Tibial nerve (tissue), 4 donors: ENCODE measurements at regions not wholly inside any gene's neighbourhood (a gene's known extent, or its start where the extent isn't known, plus 50 kb on each side); places are given as distances from the start of the nearest gene placed in this dataset.

ENCODE experiments used
- DNase-seq, 2 donors: peaks; one replicate each; pipeline ENCODE4 v3.0.0-alpha.2; 2019; ENCODE audit warnings: low spot score in 2 of 2
- H3K27ac ChIP-seq, 4 donors: fragments of 200-600 bp; sonication (generic) in 3 of 4; one replicate each; pipeline ENCODE4 v1.5.1; 2017 to 2019; ENCODE audit warnings: mild to moderate bottlenecking in 1 of 4
- H3K27me3 ChIP-seq, 2 donors: fragments of 200-600 bp; sonication (generic) in 1 of 2; one replicate each; pipeline versions ENCODE4 v1.5.1 to v1.6.0; 2017 to 2019
- H3K36me3 ChIP-seq, 3 donors: fragments of 200-600 bp; sonication (generic); one replicate each; pipeline ENCODE4 v1.5.1; 2018 to 2019
- H3K4me1 ChIP-seq, 4 donors: fragments of 200-600 bp; sonication (generic) in 3 of 4; one replicate each; pipeline ENCODE4 v1.5.1; 2017 to 2019
- H3K4me3 ChIP-seq, 4 donors: fragments of 200-600 bp; sonication (generic) in 3 of 4; one replicate each; pipeline ENCODE4 v1.5.1; 2017 to 2019; ENCODE audit warnings: mild to moderate bottlenecking in 1 of 4, moderate library complexity in 1 of 4
- H3K9me3 ChIP-seq, 4 donors: fragments of 200-600 bp; sonication (generic) in 3 of 4; one replicate each; pipeline ENCODE4 v1.5.1; 2017 to 2019
- CTCF ChIP-seq, 5 experiments: fragments of 200-600 bp in 3 of 5; fragments of 450-650 bp in 2 of 5; sonication (generic) in 3 of 5; IDR thresholded peaks; one replicate each; pipeline ENCODE4 v1.5.1; 2016 to 2019; ENCODE audit warnings: antibody characterized with exemption in 5 of 5, mild to moderate bottlenecking in 3 of 5, moderate library complexity in 2 of 5
- EP300 ChIP-seq, 2 donors: sonication (generic); formaldehyde crosslinking; IDR thresholded peaks; one replicate each; pipeline ENCODE4 v1.6.1; 2017; ENCODE audit warnings: antibody characterized with exemption in 2 of 2, mild to moderate bottlenecking in 1 of 2
- POLR2A ChIP-seq, 2 donors: fragments of 450-650 bp; IDR thresholded peaks; one replicate each; pipeline ENCODE4 v1.6.1; 2017; ENCODE audit warnings: antibody characterized with exemption in 2 of 2, mild to moderate bottlenecking in 2 of 2, moderate library complexity in 2 of 2
- WGBS, 2 donors: methylation state at CpG; one replicate each; pipeline ENCODE4 v1.1.5; 2018; 5-methylcytosine and 5-hydroxymethylcytosine counted together

GRCh38 chr1:98210563-98210962 lies 289.7 kb upstream of the DPYD start:
- TF ChIP-seq POLR2A (IDR thresholded peaks at IDR 0.05) (no peak), EP300 (IDR thresholded peaks at IDR 0.05) (no peak), CTCF (IDR thresholded peaks at IDR 0.05) (no peak)
- Histone ChIP-seq H3K4me1 (no peaks in the 10 kb centered on the region), H3K36me3 (no peaks in the 10 kb centered on the region), H3K9me3 (no peaks in the 10 kb centered on the region), H3K27me3 (no peaks in the 10 kb centered on the region), H3K27ac (no peak overlapping the region), H3K4me3 (no peak overlapping the region)
- no peak for DNase-seq
- WGBS, 2 donors, result 91 to 96% methylated on average over 3 of the region's 3 CpGs

- no peak for TF ChIP-seq EP300 (IDR thresholded peaks at IDR 0.05)
- TF ChIP-seq POLR2A (IDR thresholded peaks at IDR 0.05), result no peak
- TF ChIP-seq CTCF (IDR thresholded peaks at IDR 0.05), result no peak
- H3K36me3 ChIP-seq, result no peaks in the 10 kb centered on the region
- no peaks in the 10 kb centered on the region for H3K27me3 ChIP-seq
- H3K27ac ChIP-seq, result no peak overlapping the region
- no peak overlapping the region for H3K4me3 ChIP-seq
- H3K9me3 ChIP-seq, result no peaks in the 10 kb centered on the region
- 49 to 51% methylated on average over 7 of the region's 7 CpGs for WGBS, 2 donors
- no peak for DNase-seq
- no peaks in the 10 kb centered on the region for H3K4me1 ChIP-seq
Measured at GRCh38 chr1:98210064-98210463, 289.2 kb upstream of the DPYD start.

- 68 to 87% methylated on average over 1 of the region's 1 CpG for WGBS, 2 donors
- Histone ChIP-seq H3K4me3 (no peak overlapping the region), H3K27ac (no peak overlapping the region), H3K9me3 (no peaks in the 10 kb centered on the region), H3K4me1 (no peaks in the 10 kb centered on the region), H3K36me3 (no peaks in the 10 kb centered on the region), H3K27me3 (no peaks in the 10 kb centered on the region)
- TF ChIP-seq CTCF (IDR thresholded peaks at IDR 0.05) (no peak), POLR2A (IDR thresholded peaks at IDR 0.05) (no peak), EP300 (IDR thresholded peaks at IDR 0.05) (no peak)
- DNase-seq, result no peak
Measured at GRCh38 chr1:98205291-98206017, 284.6 kb upstream of the DPYD start.

GRCh38 chr1:98203466-98203865 lies 282.6 kb upstream of the DPYD start:
- no peaks in the 10 kb centered on the region for H3K36me3 ChIP-seq
- no peak for TF ChIP-seq CTCF (IDR thresholded peaks at IDR 0.05)
- no peak for TF ChIP-seq EP300 (IDR thresholded peaks at IDR 0.05)
- TF ChIP-seq POLR2A (IDR thresholded peaks at IDR 0.05), result no peak
- WGBS, 2 donors, result 30 to 46% methylated on average over 2 of the region's 2 CpGs

GRCh38 chr1:98201666-98202081 lies 280.8 kb upstream of the DPYD start:
- no peak overlapping the region for H3K27ac ChIP-seq
- WGBS, 2 donors, result 29 to 34% methylated on average over 4 of the region's 4 CpGs
- H3K4me1 ChIP-seq, result no peaks in the 10 kb centered on the region
- no peaks in the 10 kb centered on the region for H3K27me3 ChIP-seq
- H3K4me3 ChIP-seq, result no peak overlapping the region
- TF ChIP-seq EP300 (IDR thresholded peaks at IDR 0.05) (no peak), CTCF (IDR thresholded peaks at IDR 0.05) (no peak), POLR2A (IDR thresholded peaks at IDR 0.05) (no peak)
- no peaks in the 10 kb centered on the region for H3K36me3 ChIP-seq
- DNase-seq, result no peak
- H3K9me3 ChIP-seq, result no peaks in the 10 kb centered on the region

More at GRCh38 chr1:98203466-98203865, 282.6 kb upstream of the DPYD start:
- Histone ChIP-seq H3K9me3 (no peaks in the 10 kb centered on the region), H3K4me3 (no peak overlapping the region), H3K27me3 (no peaks in the 10 kb centered on the region), H3K27ac (no peak overlapping the region), H3K4me1 (no peaks in the 10 kb centered on the region)
- no peak for DNase-seq
